ENCODE measurements at regions not wholly inside any gene's neighbourhood (a gene's known extent, or its start where the extent isn't known, plus 50 kb on each side); places are given as distances from the start of the nearest gene placed in this dataset.
"Not testable (repeated sequence)": the region's sequence is repeated elsewhere in the genome, so short reads cannot be mapped to it uniquely, and the experiment has no call there.

- DNase-seq (ENCODE audit: low read depth in 4 of 4, low spot score in 2 of 4) = peak in 1 of 4 donors; percentile 6
These were observed 109.6 kb upstream of the RBMS3 start for GRCh38 chr3:29171043-29171990.

GRCh38 chr3:29176501-29176900 lies 104.4 kb upstream of the RBMS3 start:
- DNase-seq (ENCODE audit: low read depth in 4 of 4, low spot score in 2 of 4) = no peak

GRCh38 chr3:29178809-29179793 lies 101.8 kb upstream of the RBMS3 start:
- DNase-seq (ENCODE audit: low read depth in 4 of 4, low spot score in 2 of 4) = no peak

GRCh38 chr3:29181149-29181780 lies 99.6 kb upstream of the RBMS3 start:
- no peak for DNase-seq (ENCODE audit: low read depth in 4 of 4, low spot score in 2 of 4)

- DNase-seq (ENCODE audit: low read depth in 4 of 4, low spot score in 2 of 4) = no peak
These were observed 99.0 kb upstream of the RBMS3 start for GRCh38 chr3:29181872-29182271.

- DNase-seq (ENCODE audit: low read depth in 4 of 4, low spot score in 2 of 4) = not testable (repeated sequence)
These were observed 98.0 kb upstream of the RBMS3 start for GRCh38 chr3:29182828-29183227.

GRCh38 chr3:29183346-29184087 lies 97.4 kb upstream of the RBMS3 start:
- DNase-seq (ENCODE audit: low read depth in 4 of 4, low spot score in 2 of 4) = no peak

- DNase-seq (ENCODE audit: low read depth in 4 of 4, low spot score in 2 of 4) = no peak
These were observed 95.2 kb upstream of the RBMS3 start for GRCh38 chr3:29185706-29186105.

GRCh38 chr3:29186131-29186599 lies 94.7 kb upstream of the RBMS3 start:
- DNase-seq (ENCODE audit: low read depth in 4 of 4, low spot score in 2 of 4) = no peak

- DNase-seq (ENCODE audit: low read depth in 4 of 4, low spot score in 2 of 4) = no peak
These were observed 93.7 kb upstream of the RBMS3 start for GRCh38 chr3:29186982-29187725.

GRCh38 chr3:29189328-29189727 lies 91.5 kb upstream of the RBMS3 start:
- DNase-seq (ENCODE audit: low read depth in 4 of 4, low spot score in 2 of 4) = no peak

GRCh38 chr3:29194139-29194538 lies 86.7 kb upstream of the RBMS3 start:
- DNase-seq (ENCODE audit: low read depth in 4 of 4, low spot score in 2 of 4) = no peak

GRCh38 chr3:29195056-29195455 lies 85.8 kb upstream of the RBMS3 start:
- no peak for DNase-seq (ENCODE audit: low read depth in 4 of 4, low spot score in 2 of 4)

- DNase-seq (ENCODE audit: low read depth in 4 of 4, low spot score in 2 of 4) = no peak
These were observed 79.3 kb upstream of the RBMS3 start for GRCh38 chr3:29201604-29202003.

- no peak for DNase-seq (ENCODE audit: low read depth in 4 of 4, low spot score in 2 of 4)
These were observed 78.5 kb upstream of the RBMS3 start for GRCh38 chr3:29202378-29202777.

- no peak for DNase-seq (ENCODE audit: low read depth in 4 of 4, low spot score in 2 of 4)
These were observed 77.0 kb upstream of the RBMS3 start for GRCh38 chr3:29203851-29204250.

- no peak for DNase-seq (ENCODE audit: low read depth in 4 of 4, low spot score in 2 of 4)
These were observed 73.4 kb upstream of the RBMS3 start for GRCh38 chr3:29207427-29207826.

- no peak for DNase-seq (ENCODE audit: low read depth in 4 of 4, low spot score in 2 of 4)
These were observed 68.0 kb upstream of the RBMS3 start for GRCh38 chr3:29212789-29213433.
